CD4-positive, CD25-positive, alpha-beta regulatory T cell (primary cell): ENCODE measurements at regions not wholly inside any gene's neighbourhood (a gene's known extent, or its start where the extent isn't known, plus 50 kb on each side); places are given as distances from the start of the nearest gene placed in this dataset.

Experiments
- ATAC-seq, 2 donors: fragments of 150-1000 bp; cut with Tn5 transposase; one replicate each; pipeline ENCODE4 v1.10.0; 2021; ENCODE audit warnings: low read depth in 2 of 2, moderate number of reproducible peaks in 2 of 2, moderate library complexity in 1 of 2
- DNase-seq, 3 donors: peaks; one replicate each; pipeline versions ENCODE4 v3.0.0 to v3.0.0-alpha.2; 2012 to 2022; ENCODE audit warnings: mixed read lengths in 1 of 3
- H3K27ac ChIP-seq: one replicate; pipeline ENCODE4 v1.7.0; 2013; ENCODE audit warnings: mild to moderate bottlenecking, low read length; ENCODE audit not compliant: insufficient read depth, poor library complexity, severe bottlenecking
- H3K27me3 ChIP-seq: one replicate; pipeline ENCODE4 v1.7.0; 2013; ENCODE audit warnings: low read length; ENCODE audit not compliant: control insufficient read depth, insufficient read depth
- H3K36me3 ChIP-seq: one replicate; pipeline ENCODE4 v1.7.0; 2013; ENCODE audit warnings: mild to moderate bottlenecking, low read length, moderate library complexity; ENCODE audit not compliant: control insufficient read depth, insufficient read depth
- H3K4me1 ChIP-seq: 2 replicates; pipeline ENCODE4 v1.7.0; 2013; ENCODE audit warnings: mild to moderate bottlenecking, low read length; ENCODE audit not compliant: insufficient read depth, control insufficient read depth, poor library complexity, severe bottlenecking
- H3K4me3 ChIP-seq: one replicate; pipeline ENCODE4 v1.7.0; 2013; ENCODE audit warnings: low read depth, mild to moderate bottlenecking, low read length, moderate library complexity
- H3K9me3 ChIP-seq, 2 experiments: 1 replicate in 1 of 2; 2 replicates in 1 of 2; pipeline ENCODE4 v1.7.0; 2013; ENCODE audit warnings: low read length in 2 of 2, mild to moderate bottlenecking in 1 of 2, moderate library complexity in 1 of 2; ENCODE audit not compliant: control insufficient read depth in 2 of 2
- H3K27ac Mint-ChIP-seq, 3 donors: one replicate each; pipeline ENCODE4 v1.8.0; 2020 to 2022; ENCODE audit warnings: mild to moderate bottlenecking in 3 of 3, mixed read lengths in 3 of 3, moderate library complexity in 2 of 3
- H3K27me3 Mint-ChIP-seq: one replicate; pipeline ENCODE4 v1.8.0; 2022; ENCODE audit warnings: mild to moderate bottlenecking, mixed read lengths
- H3K36me3 Mint-ChIP-seq: one replicate; pipeline ENCODE4 v1.8.0; 2020; ENCODE audit warnings: mixed read lengths
- H3K4me1 Mint-ChIP-seq, 4 donors: one replicate each; pipeline ENCODE4 v1.8.0; 2020 to 2022; ENCODE audit warnings: mixed read lengths in 4 of 4, mild to moderate bottlenecking in 1 of 4
- H3K4me3 Mint-ChIP-seq, 4 donors: one replicate each; pipeline ENCODE4 v1.8.0; 2020 to 2022; ENCODE audit warnings: mild to moderate bottlenecking in 4 of 4, mixed read lengths in 4 of 4, moderate library complexity in 3 of 4
- H3K9me3 Mint-ChIP-seq, 7 donors: one replicate each; pipeline ENCODE4 v1.8.0; 2020 to 2022; ENCODE audit warnings: mixed read lengths in 7 of 7, mild to moderate bottlenecking in 3 of 7, moderate library complexity in 2 of 7

GRCh38 chr7:153584132-153584531 is 468.1 kb upstream of the DPP6 start:
- Histone ChIP-seq H3K4me1 (no peaks in the 10 kb centered on the region), H3K36me3 (no peaks in the 10 kb centered on the region), H3K27ac (no peak overlapping the region), H3K4me3 (no peak overlapping the region), H3K9me3 (no peaks in the 10 kb centered on the region), H3K27me3 (no peaks in the 10 kb centered on the region)
- Mint-ChIP-seq H3K27ac (no peak overlapping the region), H3K4me1 (no peaks in the 10 kb centered on the region), H3K27me3 (no peaks in the 10 kb centered on the region), H3K4me3 (no peak overlapping the region), H3K9me3 (peaks cover 4 to 21% (median 8%) of the 10 kb centered on the region in 7 donors), H3K36me3 (no peaks in the 10 kb centered on the region)
- ATAC-seq, result no peak
- no peak for DNase-seq

GRCh38 chr7:153588586-153588985 is 463.6 kb upstream of the DPP6 start:
- Mint-ChIP-seq H3K36me3 (no peaks in the 10 kb centered on the region), H3K27me3 (no peaks in the 10 kb centered on the region), H3K4me1 (no peaks in the 10 kb centered on the region), H3K4me3 (peak overlapping the region in 1 of 4 donors; percentile 21), H3K9me3 (peaks cover 0 to 14% (median 8%) of the 10 kb centered on the region in 7 donors), H3K27ac (no peak overlapping the region)
- Histone ChIP-seq H3K4me1 (no peaks in the 10 kb centered on the region), H3K36me3 (no peaks in the 10 kb centered on the region), H3K4me3 (no peak overlapping the region), H3K9me3 (peaks cover 0 to 1% of the 10 kb centered on the region in 2 experiments), H3K27ac (no peak overlapping the region), H3K27me3 (no peaks in the 10 kb centered on the region)
- DNase-seq, result no peak
- ATAC-seq, result no peak

- no peaks in the 10 kb centered on the region for H3K27me3 Mint-ChIP-seq
- no peak overlapping the region for H3K27ac ChIP-seq
- peaks cover 0 to 12% (median 4%) of the 10 kb centered on the region in 7 donors for H3K9me3 Mint-ChIP-seq
- H3K4me1 ChIP-seq, result no peaks in the 10 kb centered on the region
- H3K9me3 ChIP-seq, result peaks cover 0 to 1% of the 10 kb centered on the region in 2 experiments
- H3K4me3 ChIP-seq, result no peak overlapping the region
- H3K4me1 Mint-ChIP-seq, result no peaks in the 10 kb centered on the region
- H3K36me3 Mint-ChIP-seq, result no peaks in the 10 kb centered on the region
- H3K27me3 ChIP-seq, result no peaks in the 10 kb centered on the region
- H3K27ac Mint-ChIP-seq, result no peak overlapping the region
- no peak overlapping the region for H3K4me3 Mint-ChIP-seq
- H3K36me3 ChIP-seq, result no peaks in the 10 kb centered on the region
- ATAC-seq (no peak), DNase-seq (no peak)
Measured at GRCh38 chr7:153590136-153590535, 462.1 kb upstream of the DPP6 start.

GRCh38 chr7:153590571-153590970 is 461.6 kb upstream of the DPP6 start:
- Histone ChIP-seq H3K9me3 (peaks cover 0 to 1% of the 10 kb centered on the region in 2 experiments), H3K4me1 (no peaks in the 10 kb centered on the region), H3K36me3 (no peaks in the 10 kb centered on the region), H3K4me3 (no peak overlapping the region), H3K27ac (no peak overlapping the region), H3K27me3 (no peaks in the 10 kb centered on the region)
- Mint-ChIP-seq H3K36me3 (no peaks in the 10 kb centered on the region), H3K4me3 (no peak overlapping the region), H3K9me3 (peaks cover 0 to 15% (median 4%) of the 10 kb centered on the region in 7 donors), H3K27ac (no peak overlapping the region), H3K27me3 (no peaks in the 10 kb centered on the region), H3K4me1 (no peaks in the 10 kb centered on the region)
- no peak for ATAC-seq
- DNase-seq, result no peak

- Histone ChIP-seq H3K4me1 (no peaks in the 10 kb centered on the region), H3K27me3 (no peaks in the 10 kb centered on the region), H3K36me3 (no peaks in the 10 kb centered on the region), H3K27ac (no peak overlapping the region), H3K9me3 (peaks cover 0 to 2% of the 10 kb centered on the region in 2 experiments), H3K4me3 (no peak overlapping the region)
- no peak overlapping the region for H3K27ac Mint-ChIP-seq
- no peak overlapping the region for H3K4me3 Mint-ChIP-seq
- peaks cover 0 to 14% (median 7%) of the 10 kb centered on the region in 7 donors for H3K9me3 Mint-ChIP-seq
- no peak for DNase-seq
- H3K4me1 Mint-ChIP-seq, result no peaks in the 10 kb centered on the region
- H3K36me3 Mint-ChIP-seq, result no peaks in the 10 kb centered on the region
- H3K27me3 Mint-ChIP-seq, result no peaks in the 10 kb centered on the region
- no peak for ATAC-seq
Measured at GRCh38 chr7:153607354-153607753, 444.8 kb upstream of the DPP6 start.

GRCh38 chr7:153616711-153617325 is 435.4 kb upstream of the DPP6 start:
- no peak for ATAC-seq
- H3K27me3 Mint-ChIP-seq, result no peaks in the 10 kb centered on the region

GRCh38 chr7:153627323-153627722 is 424.9 kb upstream of the DPP6 start:
- no peaks in the 10 kb centered on the region for H3K36me3 Mint-ChIP-seq
- no peaks in the 10 kb centered on the region for H3K4me1 Mint-ChIP-seq
- Histone ChIP-seq H3K4me1 (no peaks in the 10 kb centered on the region), H3K36me3 (no peaks in the 10 kb centered on the region), H3K9me3 (peaks cover 0 to 6% of the 10 kb centered on the region in 2 experiments), H3K27ac (no peak overlapping the region), H3K4me3 (no peak overlapping the region), H3K27me3 (no peaks in the 10 kb centered on the region)
- no peak overlapping the region for H3K4me3 Mint-ChIP-seq
- H3K27me3 Mint-ChIP-seq, result no peaks in the 10 kb centered on the region
- peaks cover 2 to 14% (median 6%) of the 10 kb centered on the region in 7 donors for H3K9me3 Mint-ChIP-seq
- DNase-seq, result no peak
- no peak overlapping the region for H3K27ac Mint-ChIP-seq
- ATAC-seq, result no peak

More at GRCh38 chr7:153616711-153617325, 435.4 kb upstream of the DPP6 start:
- DNase-seq, result no peak
- no peak overlapping the region for H3K4me3 Mint-ChIP-seq
- Histone ChIP-seq H3K27ac (no peak overlapping the region), H3K4me1 (no peaks in the 10 kb centered on the region), H3K9me3 (no peaks in the 10 kb centered on the region), H3K27me3 (no peaks in the 10 kb centered on the region), H3K36me3 (no peaks in the 10 kb centered on the region), H3K4me3 (no peak overlapping the region)
- H3K4me1 Mint-ChIP-seq, result no peaks in the 10 kb centered on the region
- H3K36me3 Mint-ChIP-seq, result no peaks in the 10 kb centered on the region
- H3K27ac Mint-ChIP-seq, result no peak overlapping the region
- H3K9me3 Mint-ChIP-seq, result peaks cover 0 to 8% (median 3%) of the 10 kb centered on the region in 7 donors

GRCh38 chr7:153628406-153628805 is 423.8 kb upstream of the DPP6 start:
- no peak overlapping the region for H3K27ac ChIP-seq
- H3K27me3 Mint-ChIP-seq, result no peaks in the 10 kb centered on the region
- no peak overlapping the region for H3K4me3 ChIP-seq
- no peaks in the 10 kb centered on the region for H3K4me1 Mint-ChIP-seq
- H3K9me3 ChIP-seq, result peaks cover 0 to 6% of the 10 kb centered on the region in 2 experiments
- no peaks in the 10 kb centered on the region for H3K36me3 Mint-ChIP-seq
- H3K27ac Mint-ChIP-seq, result no peak overlapping the region
- no peaks in the 10 kb centered on the region for H3K4me1 ChIP-seq
- no peak for ATAC-seq
- H3K36me3 ChIP-seq, result no peaks in the 10 kb centered on the region
- H3K4me3 Mint-ChIP-seq, result no peak overlapping the region
- no peak for DNase-seq
- H3K27me3 ChIP-seq, result no peaks in the 10 kb centered on the region
- peaks cover 4 to 19% (median 8%) of the 10 kb centered on the region in 7 donors for H3K9me3 Mint-ChIP-seq
